Mesodermal cell (in vitro differentiated cells): ENCODE measurements at regions not wholly inside any gene's neighbourhood (a gene's known extent, or its start where the extent isn't known, plus 50 kb on each side); places are given as distances from the start of the nearest gene placed in this dataset.

Experiments used
- H3K27ac ChIP-seq: 2 replicates; pipeline ENCODE4 v1.7.0; 2013; ENCODE audit warnings: mild to moderate bottlenecking, low read depth, low read length, moderate library complexity; ENCODE audit not compliant: severe bottlenecking
- H3K36me3 ChIP-seq: 2 replicates; pipeline ENCODE4 v1.7.1; 2013; ENCODE audit warnings: mild to moderate bottlenecking, low read length, moderate library complexity; ENCODE audit not compliant: control insufficient read depth, insufficient read depth
- H3K4me1 ChIP-seq: one replicate; pipeline ENCODE4 v1.7.1; 2013; ENCODE audit warnings: mild to moderate bottlenecking, low read length; ENCODE audit not compliant: insufficient read depth, control insufficient read depth, poor library complexity, severe bottlenecking
- H3K4me3 ChIP-seq: 2 replicates; pipeline ENCODE4 v1.7.0; 2013; ENCODE audit warnings: low read length, control low read depth, mild to moderate bottlenecking; ENCODE audit not compliant: insufficient read depth, poor library complexity, severe bottlenecking; ENCODE audit errors: extremely low read depth
- H3K9me3 ChIP-seq: 2 replicates; pipeline ENCODE4 v1.7.1; 2013; ENCODE audit warnings: mild to moderate bottlenecking, low read length, moderate library complexity; ENCODE audit not compliant: control insufficient read depth
- whole genome bisulfite sequencing, 2 experiments: methylation state at CpG; one replicate each; pipeline ENCODE4 v1.1.5; 2013; ENCODE audit warnings: missing lambda C conversion rate in 2 of 2; ENCODE audit not compliant: insufficient coverage in 2 of 2; 5-methylcytosine and 5-hydroxymethylcytosine counted together

- Histone ChIP-seq H3K4me3 (no peak overlapping the region), H3K27ac (no peak overlapping the region), H3K4me1 (no peaks in the 10 kb centered on the region), H3K9me3 (no peaks in the 10 kb centered on the region), H3K36me3 (no peaks in the 10 kb centered on the region)
- WGBS, 2 experiments: 83 to 92% methylated on average over 4 to 6 of the region's 6 CpGs
These were observed 189.2 kb upstream of the SLCO3A1 start for GRCh38 chr15:91664224-91664836.

DNA sequence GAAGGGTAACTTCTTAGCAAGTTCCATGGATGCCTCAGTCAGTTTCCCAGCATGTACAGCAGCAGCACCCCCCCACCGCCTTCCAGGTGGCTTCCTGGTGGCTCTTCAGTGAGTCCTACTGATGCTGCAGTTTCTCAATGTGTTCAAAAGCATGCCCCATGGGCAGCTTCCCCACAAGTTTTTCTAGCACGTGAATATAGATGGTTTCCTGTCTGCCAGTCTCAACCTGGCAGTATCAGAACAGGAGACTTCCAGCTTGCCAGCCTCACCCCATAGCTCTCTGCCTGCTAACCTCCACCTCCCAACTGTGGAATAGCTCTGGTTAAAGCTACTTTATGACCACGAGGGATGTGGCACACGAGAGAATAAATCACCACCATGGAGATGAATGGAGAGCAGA, 188.3 kb upstream of the SLCO3A1 start:
- no peak overlapping the region for H3K4me3 ChIP-seq
- no peaks in the 10 kb centered on the region for H3K36me3 ChIP-seq
- no peak overlapping the region for H3K27ac ChIP-seq
- 96 to 97% methylated on average over 2 to 3 of the region's 4 CpGs for WGBS, 2 experiments
- H3K4me1 ChIP-seq: no peaks in the 10 kb centered on the region
- no peaks in the 10 kb centered on the region for H3K9me3 ChIP-seq

GRCh38 chr15:91668370-91668769, 185.1 kb upstream of the SLCO3A1 start:
- no peak overlapping the region for H3K27ac ChIP-seq
- 83 to 86% methylated on average over 1 of the region's 1 CpG for WGBS, 2 experiments
- no peaks in the 10 kb centered on the region for H3K36me3 ChIP-seq
- H3K9me3 ChIP-seq: no peaks in the 10 kb centered on the region
- no peaks in the 10 kb centered on the region for H3K4me1 ChIP-seq
- no peak overlapping the region for H3K4me3 ChIP-seq

DNA sequence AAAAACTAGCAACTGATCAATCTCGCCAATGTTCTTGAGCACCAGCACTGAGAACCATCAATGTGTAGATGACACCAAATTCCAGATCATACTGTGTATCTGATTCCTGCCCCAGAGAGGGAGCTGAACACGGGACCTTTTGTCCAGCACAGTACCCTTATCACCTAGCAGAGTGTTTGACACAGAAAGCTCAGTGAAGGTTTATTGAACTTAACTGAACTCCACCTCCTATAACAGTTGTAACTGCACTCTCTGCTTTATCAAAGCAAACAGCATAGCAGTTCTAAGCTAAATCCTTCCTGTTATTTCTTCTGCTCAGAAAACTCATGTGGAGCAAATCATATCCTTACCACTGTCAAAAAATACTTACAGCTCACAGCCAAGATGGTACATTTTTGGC, 183.4 kb upstream of the SLCO3A1 start:
- H3K4me3 ChIP-seq: no peak overlapping the region
- H3K4me1 ChIP-seq: no peaks in the 10 kb centered on the region
- H3K27ac ChIP-seq: no peak overlapping the region
- H3K36me3 ChIP-seq: no peaks in the 10 kb centered on the region
- 93 to 100% methylated on average over 1 to 2 of the region's 2 CpGs for WGBS, 2 experiments
- no peaks in the 10 kb centered on the region for H3K9me3 ChIP-seq

- Histone ChIP-seq H3K4me1 (no peaks in the 10 kb centered on the region), H3K27ac (no peak overlapping the region), H3K4me3 (no peak overlapping the region), H3K9me3 (no peaks in the 10 kb centered on the region), H3K36me3 (no peaks in the 10 kb centered on the region)
- 80 to 100% methylated on average over 1 of the region's 2 CpGs for WGBS, 2 experiments
These were observed 175.5 kb upstream of the SLCO3A1 start for GRCh38 chr15:91678003-91678402.

- 88 to 94% methylated on average over 2 of the region's 2 CpGs for WGBS, 2 experiments
- no peaks in the 10 kb centered on the region for H3K36me3 ChIP-seq
- no peak overlapping the region for H3K4me3 ChIP-seq
- H3K4me1 ChIP-seq: no peaks in the 10 kb centered on the region
- H3K9me3 ChIP-seq: no peaks in the 10 kb centered on the region
- no peak overlapping the region for H3K27ac ChIP-seq
These were observed 174.1 kb upstream of the SLCO3A1 start for GRCh38 chr15:91679447-91679846.

- WGBS, 2 experiments: no CpG with 5 or more reads among the region's 1 CpG
- no peaks in the 10 kb centered on the region for H3K4me1 ChIP-seq
- H3K4me3 ChIP-seq: no peak overlapping the region
- H3K9me3 ChIP-seq: no peaks in the 10 kb centered on the region
- H3K27ac ChIP-seq: no peak overlapping the region
- H3K36me3 ChIP-seq: no peaks in the 10 kb centered on the region
These were observed 168.1 kb upstream of the SLCO3A1 start for GRCh38 chr15:91685436-91685835.

DNA sequence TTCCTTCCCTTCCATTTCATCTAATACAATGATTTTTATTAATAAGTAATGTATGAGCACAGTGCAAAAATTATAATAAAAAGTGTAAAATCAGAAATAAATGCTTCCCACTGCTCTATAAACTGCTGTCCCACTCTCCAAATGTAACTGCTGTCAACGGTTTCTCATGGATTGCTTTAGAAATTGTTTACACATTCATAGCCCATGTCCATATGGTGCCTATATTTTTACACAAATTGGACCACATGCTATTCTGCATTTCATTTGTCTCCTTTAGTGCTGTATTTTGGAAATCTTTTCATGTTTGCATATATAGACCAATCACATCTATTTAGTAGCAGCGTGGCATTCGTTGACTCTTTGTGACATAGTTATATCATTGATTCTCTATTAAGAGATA, 164.7 kb upstream of the SLCO3A1 start:
- Histone ChIP-seq H3K9me3 (no peaks in the 10 kb centered on the region), H3K27ac (no peak overlapping the region), H3K36me3 (no peaks in the 10 kb centered on the region), H3K4me1 (no peaks in the 10 kb centered on the region), H3K4me3 (no peak overlapping the region)
- WGBS, 2 experiments: 75 to 100% methylated on average over 1 of the region's 3 CpGs

DNA sequence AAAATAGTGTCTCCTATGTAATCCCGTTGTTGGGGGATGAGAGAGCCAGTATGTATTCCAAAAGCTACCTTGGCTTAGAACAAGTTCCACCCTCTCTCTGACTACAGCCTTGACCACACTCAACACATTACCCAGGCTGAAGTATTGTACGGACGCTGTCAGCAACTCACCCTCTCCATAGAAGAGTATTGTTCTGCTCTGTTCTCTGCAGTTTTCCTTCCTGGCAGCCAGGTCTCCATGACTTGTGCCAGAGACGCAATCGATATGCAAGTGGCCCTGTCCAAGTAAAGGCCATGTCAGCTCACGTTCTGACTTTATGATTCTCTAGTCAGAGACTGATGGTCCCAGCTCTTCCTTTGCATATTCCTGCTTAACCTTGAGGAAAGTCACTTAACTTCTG, 164.1 kb upstream of the SLCO3A1 start:
- Histone ChIP-seq H3K36me3 (no peaks in the 10 kb centered on the region), H3K27ac (no peak overlapping the region), H3K4me1 (peaks cover 5% of the 10 kb centered on the region), H3K4me3 (no peak overlapping the region), H3K9me3 (no peaks in the 10 kb centered on the region)
- 89 to 92% methylated on average over 5 to 6 of the region's 6 CpGs for WGBS, 2 experiments

- Histone ChIP-seq H3K9me3 (no peaks in the 10 kb centered on the region), H3K36me3 (no peaks in the 10 kb centered on the region), H3K4me3 (no peak overlapping the region), H3K27ac (no peak overlapping the region), H3K4me1 (peaks cover 11% of the 10 kb centered on the region)
- 96 to 100% methylated on average over 1 to 4 of the region's 5 CpGs for WGBS, 2 experiments
These were observed 160.9 kb upstream of the SLCO3A1 start for GRCh38 chr15:91692596-91692995.

GRCh38 chr15:91694131-91694830, 159.2 kb upstream of the SLCO3A1 start:
- Histone ChIP-seq H3K27ac (peak overlapping the region; percentile 84), H3K9me3 (no peaks in the 10 kb centered on the region), H3K36me3 (no peaks in the 10 kb centered on the region), H3K4me1 (peaks cover 11% of the 10 kb centered on the region), H3K4me3 (no peak overlapping the region)
- WGBS, 2 experiments: 83 to 91% methylated on average over 6 to 8 of the region's 11 CpGs
